B cell (primary cell): ENCODE measurements at regions not wholly inside any gene's neighbourhood (a gene's known extent, or its start where the extent isn't known, plus 50 kb on each side); places are given as distances from the start of the nearest gene placed in this dataset.

ENCODE experiments used
- ATAC-seq: fragments of 200-7000 bp; cut with Tn5 transposase; one replicate; pipeline ENCODE4 v1.10.0; 2021; ENCODE audit warnings: low read depth, mild to moderate bottlenecking, moderate number of reproducible peaks, moderate library complexity
- CTCF ChIA-PET: fragments of 350-600 bp; sonication (Branson Sonifier 250); formaldehyde crosslinking; loops from one replicate; lab custom pipeline; 2021; ENCODE audit warnings: antibody characterized with exemption, inconsistent platforms; lab: Charles Lee
- POLR2A ChIA-PET: fragments of 350-600 bp; sonication (Branson Sonifier 250); formaldehyde crosslinking; loops from one replicate; lab custom pipeline; 2021; ENCODE audit warnings: antibody characterized with exemption; lab: Charles Lee
- DNase-seq: peaks from one replicate; pipeline ENCODE4 v3.0.0; 2013
- H2AFZ ChIP-seq: 2 replicates; pipeline ENCODE4 v1.6.1; 2012; ENCODE audit warnings: mild to moderate bottlenecking, low read depth, low read length; ENCODE audit not compliant: insufficient read depth, poor library complexity, severe bottlenecking
- H3K27ac ChIP-seq, 2 donors: 1 replicate in 1 of 2; 2 replicates in 1 of 2; pipeline ENCODE4 v1.5.1; 2012 to 2013; ENCODE audit warnings: low read length in 2 of 2, mild to moderate bottlenecking in 2 of 2, moderate library complexity in 1 of 2
- H3K27me3 ChIP-seq, 4 experiments: fragments of 200-600 bp in 1 of 4; sonication (generic) in 1 of 4; replicated peaks in 1 of 4; 1 replicate in 2 of 4; 2 replicates in 2 of 4; pipeline versions ENCODE4 v1.6.1 to v1.7.0; 2013 to 2016; ENCODE audit warnings: low read length in 3 of 4, mild to moderate bottlenecking in 2 of 4, mixed read lengths in 1 of 4, moderate library complexity in 1 of 4; ENCODE audit not compliant: insufficient read depth in 4 of 4, control insufficient read depth in 3 of 4; ENCODE audit errors: control extremely low read depth in 1 of 4
- H3K36me3 ChIP-seq, 2 experiments: replicated peaks in 1 of 2; 1 replicate in 1 of 2; 2 replicates in 1 of 2; pipeline versions ENCODE4 v1.6.1 to v1.7.1; 2013; ENCODE audit warnings: low read length in 1 of 2; ENCODE audit not compliant: insufficient read depth in 2 of 2, control insufficient read depth in 1 of 2; ENCODE audit errors: control extremely low read depth in 1 of 2, extremely low read depth in 1 of 2
- H3K4me1 ChIP-seq, 2 donors: fragments of 200-600 bp in 1 of 2; sonication (generic) in 1 of 2; 1 replicate in 1 of 2; 2 replicates in 1 of 2; pipeline versions ENCODE4 v1.5.1 to v1.6.1; 2013 to 2017; ENCODE audit warnings: low read length in 2 of 2; ENCODE audit not compliant: control insufficient read depth in 2 of 2, insufficient read depth in 2 of 2
- H3K4me2 ChIP-seq: replicated peaks from 2 replicates; pipeline ENCODE3; 2012; ENCODE audit warnings: mild to moderate bottlenecking, low read depth, low read length; ENCODE audit not compliant: poor library complexity, severe bottlenecking
- H3K4me3 ChIP-seq, 5 experiments: fragments of 200-600 bp in 1 of 5; sonication (generic) in 1 of 5; 1 replicate in 3 of 5; 2 replicates in 2 of 5; pipeline versions ENCODE4 v1.5.1 to v1.7.0; 2011 to 2016; ENCODE audit warnings: low read length in 4 of 5, mild to moderate bottlenecking in 4 of 5, low read depth in 2 of 5, control low read depth in 1 of 5, moderate library complexity in 1 of 5; ENCODE audit not compliant: insufficient read depth in 1 of 5; ENCODE audit errors: control extremely low read depth in 1 of 5, extremely low read depth in 1 of 5
- H3K79me2 ChIP-seq: fragments of 200-600 bp; sonication (generic); one replicate; pipeline ENCODE4 v1.6.0; 2016; ENCODE audit warnings: low read length; ENCODE audit not compliant: control insufficient read depth, insufficient read depth
- H3K9ac ChIP-seq: fragments of 200-600 bp; sonication (generic); 2 replicates; pipeline ENCODE4 v1.6.1; 2017; ENCODE audit warnings: mild to moderate bottlenecking, low read length, moderate library complexity
- H3K9me3 ChIP-seq, 3 donors: one replicate each; pipeline versions ENCODE4 v1.6.1 to v1.7.1; 2013; ENCODE audit warnings: low read length in 2 of 3; ENCODE audit not compliant: control insufficient read depth in 2 of 3, insufficient read depth in 1 of 3; ENCODE audit errors: control extremely low read depth in 1 of 3
- H4K20me1 ChIP-seq: 2 replicates; pipeline ENCODE4 v1.6.0; 2012; ENCODE audit warnings: mild to moderate bottlenecking, low read length; ENCODE audit not compliant: insufficient read depth, control insufficient read depth, poor library complexity, severe bottlenecking
- H3K27ac Mint-ChIP-seq: one replicate; pipeline ENCODE4 v1.8.0; 2021; ENCODE audit warnings: mixed read lengths
- H3K27me3 Mint-ChIP-seq: one replicate; pipeline ENCODE4 v1.8.0; 2021; ENCODE audit warnings: mixed read lengths
- H3K4me1 Mint-ChIP-seq: one replicate; pipeline ENCODE4 v1.8.0; 2021; ENCODE audit warnings: mixed read lengths
- H3K4me3 Mint-ChIP-seq: one replicate; pipeline ENCODE4 v1.8.0; 2021; ENCODE audit warnings: mixed read lengths
- H3K9me3 Mint-ChIP-seq: one replicate; pipeline ENCODE4 v1.8.0; 2022; ENCODE audit warnings: mixed read lengths; ENCODE audit not compliant: insufficient read depth
- CTCF ChIP-seq: fragments of 200-600 bp; IDR thresholded peaks from one replicate; pipeline ENCODE4 v1.8.0; 2022; ENCODE audit warnings: antibody characterized with exemption, mild to moderate bottlenecking
- EZH2 ChIP-seq: IDR thresholded peaks from 2 replicates; pipeline ENCODE4 v1.6.1; 2012; ENCODE audit warnings: borderline replicate concordance, low read depth, mild to moderate bottlenecking, moderate library complexity, low read length; ENCODE audit not compliant: insufficient read depth, poor library complexity, severe bottlenecking
- WGBS: methylation state at CpG from one replicate; pipeline ENCODE4 v1.1.5; 2013; ENCODE audit warnings: missing lambda C conversion rate; ENCODE audit not compliant: insufficient coverage; 5-methylcytosine and 5-hydroxymethylcytosine counted together
- intact Hi-C: fragments of 100-400 bp; cut with micrococcal nuclease; formaldehyde crosslinking; loops from one replicate; pipeline ENCODE4 v1.10.0; 2022

- Mint-ChIP-seq H3K4me3 (no peak overlapping the region), H3K27ac (no peak overlapping the region), H3K9me3 (no peaks in the 10 kb centered on the region), H3K27me3 (no peaks in the 10 kb centered on the region), H3K4me1 (no peaks in the 10 kb centered on the region)
- no peaks in the 10 kb centered on the region for H3K4me1 ChIP-seq
- no peaks in the 10 kb centered on the region for H4K20me1 ChIP-seq
- no CpG with 5 or more reads among the region's 3 CpGs for WGBS
- H3K36me3 ChIP-seq, result no peaks in the 10 kb centered on the region
- ATAC-seq (no peak), DNase-seq (no peak)
- peaks cover 0 to 7% (median 0%) of the 10 kb centered on the region in 3 donors for H3K9me3 ChIP-seq
- TF ChIP-seq CTCF (no peak), EZH2 (no peak)
- no peak overlapping the region for H3K9ac ChIP-seq
- no peak overlapping the region for H3K27ac ChIP-seq
- no peak overlapping the region for H3K4me3 ChIP-seq
- no peak overlapping the region for H3K4me2 ChIP-seq
- H3K27me3 ChIP-seq, result no peaks in the 10 kb centered on the region
- ChIA-PET CTCF (no interaction called here), POLR2A (no interaction called here)
- no peak overlapping the region for H2AFZ ChIP-seq
- intact Hi-C loops, result no loop called here
- H3K79me2 ChIP-seq, result no peaks in the 10 kb centered on the region
Measured at GRCh38 chr2:183605440-183605839, 481.2 kb downstream of the NUP35 start.

GRCh38 chr2:183606022-183606717 lies 481.9 kb downstream of the NUP35 start:
- CTCF ChIA-PET, result no interaction called here
- intact Hi-C loops, result no loop called here
- Mint-ChIP-seq H3K9me3 (no peaks in the 10 kb centered on the region), H3K27me3 (no peaks in the 10 kb centered on the region), H3K27ac (no peak overlapping the region), H3K4me1 (no peaks in the 10 kb centered on the region), H3K4me3 (no peak overlapping the region)
- Histone ChIP-seq H3K36me3 (no peaks in the 10 kb centered on the region), H3K4me3 (no peak overlapping the region), H3K79me2 (no peaks in the 10 kb centered on the region), H3K9me3 (peaks cover 0 to 5% (median 0%) of the 10 kb centered on the region in 3 donors), H3K27me3 (no peaks in the 10 kb centered on the region), H4K20me1 (no peaks in the 10 kb centered on the region), H3K27ac (no peak overlapping the region), H3K9ac (no peak overlapping the region), H2AFZ (no peak overlapping the region), H3K4me1 (no peaks in the 10 kb centered on the region), H3K4me2 (no peak overlapping the region)
- WGBS, result no CpG with 5 or more reads among the region's 2 CpGs
- TF ChIP-seq CTCF (no peak), EZH2 (no peak)
- DNase-seq (no peak), ATAC-seq (no peak)
- POLR2A ChIA-PET, result no interaction called here
